Bronchial epithelial cell (primary cell): ENCODE measurements at regions not wholly inside any gene's neighbourhood (a gene's known extent, or its start where the extent isn't known, plus 50 kb on each side); places are given as distances from the start of the nearest gene placed in this dataset.

Experiments used
- DNase-seq: peaks from one replicate; pipeline ENCODE4 v3.0.0-alpha.2; 2010; ENCODE audit warnings: low read depth
- FAIRE-seq: peaks from 2 replicates; lab custom pipeline; 2011; peaks lifted over from hg19 to GRCh38; lab: Jason Lieb, UNC
- H3K27me3 ChIP-seq: 2 replicates; pipeline ENCODE4 v1.5.1; 2011; ENCODE audit warnings: low read length; ENCODE audit not compliant: control insufficient read depth, insufficient read depth
- H3K36me3 ChIP-seq: 2 replicates; pipeline ENCODE4 v1.5.1; 2011; ENCODE audit warnings: low read length; ENCODE audit not compliant: control insufficient read depth, insufficient read depth
- H3K4me3 ChIP-seq: 2 replicates; pipeline ENCODE4 v1.5.1; 2011; ENCODE audit warnings: mild to moderate bottlenecking, low read depth, low read length, control low read depth
- CTCF ChIP-seq: IDR thresholded peaks from 2 replicates; pipeline ENCODE4 v1.5.1; 2011; ENCODE audit warnings: mild to moderate bottlenecking, moderate library complexity, low read length, control low read depth, inconsistent platforms; ENCODE audit not compliant: insufficient read depth, severe bottlenecking

- Histone ChIP-seq H3K27me3 (no peaks in the 10 kb centered on the region), H3K36me3 (no peaks in the 10 kb centered on the region), H3K4me3 (no peak overlapping the region)
- FAIRE-seq (no peak), DNase-seq (no peak)
- TF ChIP-seq CTCF, result no peak
These were observed 174.3 kb upstream of the ARL4C start for GRCh38 chr2:234671231-234671630.

DNA sequence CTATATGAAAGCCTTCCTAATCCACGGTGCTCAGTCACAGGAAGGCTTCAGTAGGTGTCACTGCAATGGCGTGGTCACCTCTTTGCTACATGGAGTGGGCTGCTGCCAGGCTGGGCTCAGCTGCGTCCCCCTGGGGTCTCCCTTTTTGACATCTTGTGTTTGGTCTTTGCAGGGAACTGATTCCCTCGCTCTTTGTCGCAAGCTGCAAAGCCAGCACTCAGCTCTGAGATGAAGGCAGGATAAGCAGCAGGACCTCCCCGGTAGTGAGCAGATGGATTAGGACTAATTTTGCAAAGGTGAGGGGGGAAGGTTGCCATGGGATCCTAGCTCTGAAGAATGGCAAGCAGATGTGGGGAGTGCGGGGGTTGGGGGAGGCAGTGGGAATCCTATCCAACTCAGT is 173.9 kb upstream of the ARL4C start:
- Histone ChIP-seq H3K4me3 (no peak overlapping the region), H3K36me3 (no peaks in the 10 kb centered on the region), H3K27me3 (no peaks in the 10 kb centered on the region)
- no peak for FAIRE-seq
- no peak for DNase-seq
- TF ChIP-seq CTCF, result no peak

DNA sequence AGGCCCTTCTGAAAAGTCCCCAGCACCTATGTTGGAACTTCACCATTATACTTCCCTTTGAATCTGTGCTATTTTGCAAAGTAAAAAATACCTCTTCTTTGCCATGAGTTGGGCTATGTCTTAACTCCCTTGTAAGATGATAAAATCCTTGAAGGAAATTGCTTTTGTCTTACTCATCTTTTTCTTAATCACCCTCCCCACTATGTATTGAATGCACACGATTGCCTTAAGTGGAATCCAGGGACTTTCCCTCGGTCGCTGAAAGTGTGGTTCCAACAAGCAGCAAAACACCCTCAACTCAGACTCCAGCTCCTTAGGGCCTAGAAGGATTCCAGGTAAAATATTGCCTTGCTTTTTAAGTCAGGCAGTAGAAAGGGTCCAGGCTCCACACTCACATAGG is 173.2 kb upstream of the ARL4C start:
- peak; percentile 95 for FAIRE-seq
- no peaks in the 10 kb centered on the region for H3K36me3 ChIP-seq
- no peak for TF ChIP-seq CTCF
- H3K27me3 ChIP-seq, result no peaks in the 10 kb centered on the region
- H3K4me3 ChIP-seq, result no peak overlapping the region
- DNase-seq, result peak; percentile 94

GRCh38 chr2:234669621-234670020 is 172.7 kb upstream of the ARL4C start:
- FAIRE-seq, result no peak
- Histone ChIP-seq H3K4me3 (no peak overlapping the region), H3K36me3 (no peaks in the 10 kb centered on the region), H3K27me3 (no peaks in the 10 kb centered on the region)
- DNase-seq, result no peak
- TF ChIP-seq CTCF, result no peak

- DNase-seq (no peak), FAIRE-seq (no peak)
- Histone ChIP-seq H3K36me3 (no peaks in the 10 kb centered on the region), H3K4me3 (no peak overlapping the region), H3K27me3 (no peaks in the 10 kb centered on the region)
- no peak for TF ChIP-seq CTCF
These were observed 172.1 kb upstream of the ARL4C start for GRCh38 chr2:234669001-234669400.

DNA sequence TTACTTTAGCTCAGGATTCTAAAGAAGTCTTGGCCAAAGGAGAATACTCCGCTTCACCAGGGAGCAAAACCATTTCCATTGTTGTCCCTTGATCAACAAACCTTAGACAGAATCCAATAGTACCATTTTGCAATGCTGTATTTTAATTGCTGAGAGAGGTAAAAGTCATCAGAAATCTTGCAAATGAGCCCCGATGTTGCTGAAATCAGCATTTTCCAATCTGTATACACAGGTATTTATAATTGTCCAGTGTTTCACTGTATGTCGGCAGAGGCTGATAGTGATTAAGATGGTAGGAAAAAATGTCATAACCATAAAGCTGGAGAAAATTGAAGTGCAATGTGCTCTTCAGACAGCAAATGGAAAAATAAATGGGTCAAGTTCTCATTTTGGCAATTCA is 170.0 kb upstream of the ARL4C start:
- H3K36me3 ChIP-seq, result no peaks in the 10 kb centered on the region
- FAIRE-seq, result no peak
- H3K4me3 ChIP-seq, result no peak overlapping the region
- DNase-seq, result no peak
- TF ChIP-seq CTCF, result no peak
- H3K27me3 ChIP-seq, result no peaks in the 10 kb centered on the region
